Prostate gland (tissue), 2 donors: ENCODE measurements at regions not wholly inside any gene's neighbourhood (a gene's known extent, or its start where the extent isn't known, plus 50 kb on each side); places are given as distances from the start of the nearest gene placed in this dataset.

Experiments
- CTCF ChIP-seq, 4 experiments: fragments of 200-600 bp in 2 of 4; fragments of 450-650 bp in 2 of 4; sonication (generic) in 2 of 4; IDR thresholded peaks; 1 replicate in 3 of 4; 2 replicates in 1 of 4; pipeline ENCODE4 v1.5.1; 2016 to 2019; ENCODE audit warnings: antibody characterized with exemption in 4 of 4, mild to moderate bottlenecking in 2 of 4, moderate library complexity in 2 of 4
- POLR2A ChIP-seq: fragments of 450-650 bp; IDR thresholded peaks from one replicate; pipeline ENCODE4 v1.6.1; 2016; ENCODE audit warnings: antibody characterized with exemption, mild to moderate bottlenecking

DNA sequence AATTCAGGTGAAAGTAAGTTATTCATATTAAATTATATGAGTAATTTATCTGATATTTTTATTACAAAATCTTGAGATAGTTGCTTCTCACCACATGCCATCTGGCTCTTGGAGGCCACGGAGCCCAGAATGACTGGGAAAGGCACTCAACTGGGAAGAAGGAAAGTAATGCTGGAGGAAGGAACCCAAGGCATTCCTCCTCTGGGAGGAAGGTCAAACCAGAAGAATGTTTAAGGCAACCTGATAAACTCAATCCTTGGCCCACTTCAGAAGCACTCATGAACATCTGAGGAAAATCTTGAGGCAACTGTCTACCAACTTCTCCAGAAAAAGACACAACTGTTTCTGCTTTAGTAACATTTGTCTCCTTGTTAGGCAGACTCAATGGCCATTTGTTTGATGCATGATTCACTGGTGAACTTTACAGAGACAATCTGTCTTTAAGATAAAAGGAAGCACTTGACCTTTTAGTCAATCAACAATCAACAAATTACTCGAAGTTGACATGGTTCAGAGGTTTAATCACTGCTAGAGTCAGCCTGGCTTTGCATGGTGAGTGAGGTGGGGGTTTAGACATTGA lies 261.4 kb upstream of the MME start:
- TF ChIP-seq CTCF (IDR thresholded peaks at IDR 0.05) (no peak), POLR2A (no peak)
